HG02798 (cell line): ENCODE measurements at regions not wholly inside any gene's neighbourhood (a gene's known extent, or its start where the extent isn't known, plus 50 kb on each side); places are given as distances from the start of the nearest gene placed in this dataset.
"Not testable (repeated sequence)": the region's sequence is repeated elsewhere in the genome, so short reads cannot be mapped to it uniquely, and the experiment has no call there.

Source experiments
- ATAC-seq: cut with Tn5 transposase; IDR thresholded peaks from one replicate; pipeline ENCODE4 v1.9.1; 2021; ENCODE audit warnings: mild to moderate bottlenecking; ENCODE audit not compliant: unreplicated experiment, poor library complexity

GRCh38 chr1:55526716-55527115 is 311.6 kb upstream of the USP24 start:
- ATAC-seq, result no peak

DNA sequence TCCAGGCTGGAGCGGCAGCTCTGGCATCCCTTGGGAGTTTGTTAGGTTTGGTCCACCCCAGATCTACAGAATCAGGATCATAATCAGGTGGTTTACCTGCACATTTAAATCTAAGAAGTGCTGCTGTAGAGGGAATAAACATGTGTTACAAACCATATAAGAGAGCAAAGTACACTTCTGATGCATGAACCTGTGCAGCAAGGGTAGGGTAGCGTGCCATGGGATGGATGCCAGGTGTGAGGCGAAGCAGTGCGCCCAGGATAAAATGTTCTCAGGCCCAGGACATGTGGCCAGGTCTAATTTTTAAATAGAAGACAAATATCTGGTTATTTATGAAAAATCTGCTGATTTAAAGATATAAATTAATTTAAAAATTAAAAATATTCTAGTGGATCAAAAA is 308.8 kb upstream of the USP24 start:
- no peak for ATAC-seq

- ATAC-seq, result no peak
Measured at GRCh38 chr1:55522982-55523381, 307.8 kb upstream of the USP24 start.

GRCh38 chr1:55522353-55522903 is 307.3 kb upstream of the USP24 start:
- ATAC-seq, result no peak

DNA sequence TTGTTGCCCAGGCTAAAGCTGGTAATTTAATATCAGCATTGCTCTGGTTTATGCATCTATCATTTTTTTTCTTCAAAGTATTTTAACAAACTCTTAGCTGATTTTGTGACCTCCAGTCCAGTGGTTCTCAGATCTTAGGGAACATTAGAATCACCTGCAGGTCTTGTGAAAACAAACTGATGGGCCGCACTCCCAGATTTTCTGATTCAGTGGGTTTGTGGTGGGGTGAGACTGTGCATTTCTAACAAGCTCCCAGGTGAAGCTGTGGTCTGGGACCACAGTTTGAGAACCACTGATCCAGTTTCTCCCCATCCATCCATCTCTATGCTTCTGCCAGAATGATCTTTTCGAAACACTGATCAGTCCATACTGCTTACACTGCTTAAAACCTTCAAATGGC is 305.7 kb upstream of the USP24 start:
- no peak for ATAC-seq

- no peak for ATAC-seq
Measured at GRCh38 chr1:55519937-55520683, 304.9 kb upstream of the USP24 start.

- ATAC-seq, result no peak
Measured at GRCh38 chr1:55519276-55519675, 304.1 kb upstream of the USP24 start.

- no peak for ATAC-seq
Measured at GRCh38 chr1:55517036-55517435, 301.9 kb upstream of the USP24 start.

GRCh38 chr1:55514571-55514970 is 299.4 kb upstream of the USP24 start:
- not testable (repeated sequence) for ATAC-seq

- ATAC-seq, result no peak
Measured at GRCh38 chr1:55512466-55512865, 297.3 kb upstream of the USP24 start.

DNA sequence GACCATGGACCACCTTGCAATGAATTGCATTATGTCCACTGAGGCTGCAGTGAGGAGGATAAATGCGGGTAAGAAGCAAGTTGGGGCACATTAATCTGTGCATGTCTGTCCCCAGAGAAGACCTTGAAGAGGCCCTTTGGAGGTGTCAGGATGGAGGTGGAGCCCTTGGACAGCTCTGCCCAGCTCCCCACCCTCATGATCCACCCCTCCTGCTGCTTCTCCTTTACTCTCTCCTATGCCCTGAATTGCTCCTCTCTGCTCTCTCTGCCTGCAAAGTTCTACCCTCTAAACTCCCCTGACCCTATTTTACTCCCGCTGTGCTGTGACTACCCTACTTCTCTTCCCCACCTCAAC is 292.4 kb upstream of the USP24 start:
- ATAC-seq, result no peak

GRCh38 chr1:55506740-55507577 is 291.8 kb upstream of the USP24 start:
- no peak for ATAC-seq

GRCh38 chr1:55505326-55505725 is 290.2 kb upstream of the USP24 start:
- ATAC-seq, result no peak

GRCh38 chr1:55504306-55504731 is 289.2 kb upstream of the USP24 start:
- no peak for ATAC-seq

- ATAC-seq, result no peak
Measured at GRCh38 chr1:55503663-55504305, 288.6 kb upstream of the USP24 start.

- ATAC-seq, result no peak
Measured at GRCh38 chr1:55500601-55501000, 285.4 kb upstream of the USP24 start.

GRCh38 chr1:55490547-55490946 is 275.4 kb upstream of the USP24 start:
- ATAC-seq, result no peak

GRCh38 chr1:55484173-55484572 is 269.0 kb upstream of the USP24 start:
- no peak for ATAC-seq

DNA sequence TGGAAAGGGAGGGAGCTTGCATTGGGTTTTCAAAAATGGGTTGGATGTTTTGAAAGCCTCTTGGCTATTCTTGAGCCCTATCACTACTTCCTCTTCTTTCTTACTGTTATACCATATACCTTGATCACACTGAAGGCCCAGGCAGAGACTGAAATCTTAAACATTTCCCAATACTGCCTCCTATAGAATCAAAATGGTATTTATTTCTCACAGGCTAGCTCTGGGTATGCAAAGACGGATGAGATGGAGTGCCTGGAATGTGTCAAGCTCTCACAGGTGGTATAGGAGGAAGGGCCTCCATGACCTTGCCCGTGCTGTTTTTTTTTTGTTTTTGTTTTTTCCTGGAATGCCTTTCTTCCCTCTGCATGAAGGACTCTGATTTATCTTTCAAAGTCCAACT is 268.4 kb upstream of the USP24 start:
- ATAC-seq, result no peak

DNA sequence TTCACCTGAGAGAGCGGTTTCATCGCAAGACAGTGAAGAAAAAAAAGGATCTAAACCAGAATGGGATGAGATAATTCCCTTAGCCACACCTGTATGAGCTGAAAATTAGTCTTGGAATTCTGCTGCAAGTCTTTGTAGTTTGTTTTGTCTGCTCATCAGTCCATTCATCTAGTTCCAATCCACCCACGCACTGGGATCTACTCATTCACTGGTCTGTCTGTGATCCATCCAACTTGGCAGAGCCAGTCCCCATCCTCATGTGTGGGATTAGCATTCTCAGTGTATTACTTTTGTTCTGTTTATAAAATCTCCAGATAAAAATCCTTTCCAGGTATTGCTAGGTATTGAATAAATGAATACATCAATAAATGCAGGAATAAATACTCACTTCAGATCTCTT is 266.5 kb upstream of the USP24 start:
- no peak for ATAC-seq
